Astrocyte (in vitro differentiated cells and primary cell): ENCODE measurements at regions not wholly inside any gene's neighbourhood (a gene's known extent, or its start where the extent isn't known, plus 50 kb on each side); places are given as distances from the start of the nearest gene placed in this dataset.

Experiments
- DNase-seq: peaks from one replicate; pipeline ENCODE4 v3.0.0-alpha.2; 2010; ENCODE audit warnings: low read depth
- FAIRE-seq: peaks from 2 replicates; lab custom pipeline; 2011; peaks lifted over from hg19 to GRCh38; lab: Jason Lieb, UNC
- H2AFZ ChIP-seq: 2 replicates; pipeline ENCODE4 v1.6.0; 2012; ENCODE audit warnings: low read depth, low read length, inconsistent platforms
- H3K27ac ChIP-seq: 2 replicates; pipeline ENCODE4 v1.5.1; 2011; ENCODE audit warnings: low read depth, low read length, inconsistent platforms
- H3K27me3 ChIP-seq: 2 replicates; pipeline ENCODE4 v1.6.0; 2011; ENCODE audit warnings: low read length, inconsistent platforms; ENCODE audit not compliant: insufficient read depth
- H3K36me3 ChIP-seq: 2 replicates; pipeline ENCODE4 v1.5.1; 2011; ENCODE audit warnings: low read length, inconsistent platforms; ENCODE audit not compliant: insufficient read depth
- H3K4me1 ChIP-seq: 2 replicates; pipeline ENCODE4 v1.5.1; 2011; ENCODE audit warnings: low read length, inconsistent platforms; ENCODE audit not compliant: insufficient read depth
- H3K4me2 ChIP-seq: 2 replicates; pipeline ENCODE4 v1.6.0; 2012; ENCODE audit warnings: low read length, inconsistent platforms
- H3K4me3 ChIP-seq: 2 replicates; pipeline ENCODE4 v1.5.1; 2011; ENCODE audit warnings: low read depth, mild to moderate bottlenecking, low read length, inconsistent platforms; ENCODE audit not compliant: insufficient read depth
- H3K79me2 ChIP-seq: 2 replicates; pipeline ENCODE4 v1.6.0; 2012; ENCODE audit warnings: mild to moderate bottlenecking, low read length, inconsistent platforms; ENCODE audit not compliant: insufficient read depth
- H3K9ac ChIP-seq: 2 replicates; pipeline ENCODE4 v1.6.0; 2012; ENCODE audit warnings: mild to moderate bottlenecking, low read length, inconsistent platforms
- H3K9me3 ChIP-seq: 2 replicates; pipeline ENCODE4 v1.5.1; 2012; ENCODE audit warnings: low read depth, mild to moderate bottlenecking, low read length, inconsistent platforms; ENCODE audit not compliant: insufficient read depth
- H4K20me1 ChIP-seq: 2 replicates; pipeline ENCODE4 v1.6.0; 2012; ENCODE audit warnings: low read length, inconsistent platforms; ENCODE audit not compliant: insufficient read depth
- H3K27ac Mint-ChIP-seq: one replicate; pipeline ENCODE4 v1.8.0; 2021; ENCODE audit warnings: mild to moderate bottlenecking, mixed read lengths; ENCODE audit not compliant: unreplicated experiment
- H3K27me3 Mint-ChIP-seq: one replicate; pipeline ENCODE4 v1.8.0; 2021; ENCODE audit warnings: low read depth, mixed read lengths; ENCODE audit not compliant: unreplicated experiment
- H3K36me3 Mint-ChIP-seq: one replicate; pipeline ENCODE4 v1.8.0; 2021; ENCODE audit warnings: low read depth, mixed read lengths; ENCODE audit not compliant: unreplicated experiment
- H3K4me1 Mint-ChIP-seq: one replicate; pipeline ENCODE4 v1.8.0; 2021; ENCODE audit warnings: low read depth, mixed read lengths; ENCODE audit not compliant: unreplicated experiment
- H3K4me3 Mint-ChIP-seq: one replicate; pipeline ENCODE4 v1.8.0; 2021; ENCODE audit warnings: mild to moderate bottlenecking, moderate library complexity, mixed read lengths; ENCODE audit not compliant: unreplicated experiment
- H3K9me3 Mint-ChIP-seq: one replicate; pipeline ENCODE4 v1.8.0; 2021; ENCODE audit warnings: mild to moderate bottlenecking, mixed read lengths; ENCODE audit not compliant: unreplicated experiment
- CTCF ChIP-seq: IDR thresholded peaks from 2 replicates; pipeline ENCODE4 v1.5.1; 2011; ENCODE audit warnings: low read depth, mild to moderate bottlenecking, inconsistent platforms, low read length, moderate library complexity; ENCODE audit not compliant: insufficient read depth
- EZH2 ChIP-seq: IDR thresholded peaks from 2 replicates; pipeline ENCODE4 v1.6.1; 2012; ENCODE audit warnings: mild to moderate bottlenecking, low read length, inconsistent platforms; ENCODE audit not compliant: insufficient read depth

- TF ChIP-seq CTCF (no peak), EZH2 (no peak)
- H3K4me2 ChIP-seq: peak overlapping the region; percentile 86
- no peaks in the 10 kb centered on the region for H3K36me3 ChIP-seq
- H3K4me3 Mint-ChIP-seq: peak overlapping the region; percentile 17
- H3K36me3 Mint-ChIP-seq: no peaks in the 10 kb centered on the region
- peaks cover 2% of the 10 kb centered on the region for H3K9me3 Mint-ChIP-seq
- H3K27ac ChIP-seq: no peak overlapping the region
- H3K27me3 ChIP-seq: peaks cover 38% of the 10 kb centered on the region
- peak overlapping the region; percentile 42 for H3K4me3 ChIP-seq
- peaks cover 8% of the 10 kb centered on the region for H3K27me3 Mint-ChIP-seq
- H3K9ac ChIP-seq: peak overlapping the region; percentile 34
- peaks cover 37% of the 10 kb centered on the region for H3K4me1 ChIP-seq
- no peak for DNase-seq
- H3K4me1 Mint-ChIP-seq: peaks cover 15% of the 10 kb centered on the region
- peak overlapping the region; percentile 72 for H2AFZ ChIP-seq
- no peaks in the 10 kb centered on the region for H4K20me1 ChIP-seq
- no peaks in the 10 kb centered on the region for H3K79me2 ChIP-seq
- no peak for FAIRE-seq
- peak overlapping the region; percentile 55 for H3K27ac Mint-ChIP-seq
- H3K9me3 ChIP-seq: no peaks in the 10 kb centered on the region
Measured at GRCh38 chr17:56678249-56679114, 85.0 kb downstream of the NOG start.

GRCh38 chr17:56679115-56679776 lies 85.7 kb downstream of the NOG start:
- TF ChIP-seq CTCF (peak; percentile 70), EZH2 (peak; percentile 33)
- FAIRE-seq (peak; percentile 71), DNase-seq (no peak)
- Histone ChIP-seq H3K79me2 (no peaks in the 10 kb centered on the region), H3K4me2 (peak overlapping the region; percentile 86), H4K20me1 (no peaks in the 10 kb centered on the region), H3K9ac (peak overlapping the region; percentile 34), H3K4me1 (peaks cover 37% of the 10 kb centered on the region), H2AFZ (peak overlapping the region; percentile 72), H3K27me3 (peaks cover 35% of the 10 kb centered on the region), H3K9me3 (no peaks in the 10 kb centered on the region), H3K27ac (no peak overlapping the region), H3K4me3 (peak overlapping the region; percentile 42), H3K36me3 (no peaks in the 10 kb centered on the region)
- peaks cover 8% of the 10 kb centered on the region for H3K27me3 Mint-ChIP-seq
- peaks cover 23% of the 10 kb centered on the region for H3K4me1 Mint-ChIP-seq
- no peaks in the 10 kb centered on the region for H3K36me3 Mint-ChIP-seq
- H3K4me3 Mint-ChIP-seq: peak overlapping the region; percentile 17
- H3K27ac Mint-ChIP-seq: peak overlapping the region; percentile 55
- H3K9me3 Mint-ChIP-seq: peaks cover 2% of the 10 kb centered on the region
